Kasumi-1 (cell line): ENCODE measurements at regions not wholly inside any gene's neighbourhood (a gene's known extent, or its start where the extent isn't known, plus 50 kb on each side); places are given as distances from the start of the nearest gene placed in this dataset.
"Not testable (repeated sequence)": the region's sequence is repeated elsewhere in the genome, so short reads cannot be mapped to it uniquely, and the experiment has no call there.

Source experiments
- DNase-seq, 2 experiments: peaks; one replicate each; lab custom pipeline; 2025; lab: John Stamatoyannopoulos, UW

- no peak for DNase-seq
These were observed 550.7 kb downstream of the MN1 start for GRCh38 chr22:27250886-27251285.

- no peak for DNase-seq
These were observed 550.0 kb downstream of the MN1 start for GRCh38 chr22:27251563-27251962.

DNA sequence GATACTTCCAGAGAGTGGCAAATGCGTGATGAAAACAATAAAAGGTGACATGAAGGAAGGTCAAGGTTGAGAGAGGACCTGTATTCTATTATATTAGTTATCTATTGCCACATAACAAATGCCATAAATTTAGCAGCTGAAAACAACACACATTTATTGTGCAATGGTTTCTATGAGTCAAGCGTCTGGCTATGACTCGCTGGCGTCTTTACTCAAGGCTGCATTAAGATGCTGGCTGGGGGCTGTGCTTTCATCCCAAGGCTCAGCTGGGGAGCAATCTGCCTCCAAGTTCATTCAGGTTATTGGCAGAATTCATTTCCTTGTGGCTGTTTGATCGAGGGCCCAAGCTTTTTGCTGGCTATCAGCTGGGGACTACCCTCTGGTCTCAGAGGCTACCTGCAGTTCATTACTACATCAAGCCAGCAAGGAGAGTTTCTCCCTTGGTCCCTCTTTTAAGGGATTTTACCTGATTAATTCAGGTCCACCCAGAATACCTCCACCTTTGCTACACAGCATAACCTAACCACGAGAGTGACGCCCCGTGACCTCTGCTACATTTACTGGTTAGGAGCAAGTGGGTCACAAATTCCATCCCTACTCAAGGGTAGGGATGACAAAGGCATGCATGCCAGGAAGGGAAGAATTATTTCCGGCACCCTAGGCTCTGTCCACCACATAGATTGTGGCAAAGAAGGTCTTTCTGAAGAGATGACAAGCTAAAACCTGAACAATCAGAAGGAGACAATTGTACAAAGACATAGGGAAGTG is 549.1 kb downstream of the MN1 start:
- no peak for DNase-seq

DNA sequence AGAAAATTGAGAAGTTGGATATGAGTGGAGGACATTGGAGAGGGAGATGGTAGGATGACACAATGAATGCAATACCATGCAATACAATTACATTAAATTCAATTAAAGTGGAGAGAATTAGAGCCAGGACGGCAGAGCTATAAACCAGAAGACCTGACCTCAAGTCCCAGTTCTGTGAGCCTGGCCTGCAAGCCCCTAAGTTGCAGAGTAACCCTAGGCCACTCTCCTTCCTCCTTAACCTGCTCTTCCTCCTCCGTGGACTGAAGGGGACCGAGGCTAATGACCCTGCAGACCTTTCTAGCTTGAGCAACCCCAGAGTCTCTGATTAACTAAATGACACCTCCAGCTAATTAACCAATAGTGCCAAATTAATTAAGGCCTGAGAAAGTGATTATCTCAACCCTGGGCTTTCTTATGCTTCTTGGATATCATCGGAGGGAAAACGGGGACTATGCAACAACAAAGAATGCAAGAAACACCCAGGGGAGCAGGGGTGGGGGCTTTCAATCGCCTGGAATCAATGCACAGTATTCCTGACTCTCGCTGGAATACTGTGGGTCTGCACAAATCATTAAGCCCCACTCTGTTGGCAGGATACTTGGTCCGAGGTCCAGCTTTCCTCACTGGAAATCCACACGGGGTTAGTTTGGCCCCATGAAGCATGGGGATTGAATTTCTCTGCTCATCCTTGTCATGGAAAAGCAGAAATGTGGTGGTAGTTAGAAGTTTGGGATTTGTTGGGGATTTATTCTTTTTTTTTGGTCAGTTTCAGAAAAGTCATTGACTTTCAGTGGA is 548.3 kb downstream of the MN1 start:
- no peak for DNase-seq

DNA sequence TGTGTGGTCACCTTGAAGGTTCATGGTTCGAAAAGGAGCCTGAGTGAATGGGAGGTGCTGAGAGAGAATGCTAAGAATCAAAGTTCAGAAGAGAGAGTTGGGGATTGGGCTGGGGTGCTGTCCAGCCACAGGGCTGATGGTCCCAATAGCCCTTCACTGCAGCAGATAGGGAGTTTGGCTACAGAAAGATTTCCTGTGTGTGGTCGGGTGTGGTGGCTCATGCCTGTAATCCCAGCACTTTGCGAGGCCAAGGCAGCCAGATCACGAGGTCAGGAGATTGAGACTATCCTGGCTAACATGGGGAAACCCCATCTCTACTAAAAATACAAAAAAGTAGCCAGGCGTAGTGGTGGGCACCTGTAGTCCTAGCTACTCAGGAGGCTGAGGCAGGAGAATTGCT is 547.5 kb downstream of the MN1 start:
- not testable (repeated sequence) for DNase-seq

DNA sequence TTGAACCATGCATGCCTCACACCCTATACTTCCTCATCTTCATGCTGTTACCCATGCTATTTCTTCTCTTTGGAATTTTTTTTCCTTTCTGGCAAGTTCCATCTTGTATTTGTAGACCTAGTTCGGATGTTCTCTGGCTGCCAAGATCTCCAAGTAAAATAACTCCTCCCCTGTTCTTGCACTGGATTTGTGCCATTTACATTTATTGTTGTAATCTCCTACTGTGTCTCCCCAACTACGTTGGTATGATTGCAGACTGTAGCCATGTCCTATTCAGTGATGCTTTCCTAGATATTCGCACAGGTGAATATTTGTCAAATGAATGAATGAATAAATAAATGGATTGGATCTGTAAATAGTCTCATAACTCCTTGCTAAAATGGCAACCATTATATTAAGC is 546.0 kb downstream of the MN1 start:
- no peak for DNase-seq

GRCh38 chr22:27257987-27258386 is 543.6 kb downstream of the MN1 start:
- DNase-seq, result no peak

DNA sequence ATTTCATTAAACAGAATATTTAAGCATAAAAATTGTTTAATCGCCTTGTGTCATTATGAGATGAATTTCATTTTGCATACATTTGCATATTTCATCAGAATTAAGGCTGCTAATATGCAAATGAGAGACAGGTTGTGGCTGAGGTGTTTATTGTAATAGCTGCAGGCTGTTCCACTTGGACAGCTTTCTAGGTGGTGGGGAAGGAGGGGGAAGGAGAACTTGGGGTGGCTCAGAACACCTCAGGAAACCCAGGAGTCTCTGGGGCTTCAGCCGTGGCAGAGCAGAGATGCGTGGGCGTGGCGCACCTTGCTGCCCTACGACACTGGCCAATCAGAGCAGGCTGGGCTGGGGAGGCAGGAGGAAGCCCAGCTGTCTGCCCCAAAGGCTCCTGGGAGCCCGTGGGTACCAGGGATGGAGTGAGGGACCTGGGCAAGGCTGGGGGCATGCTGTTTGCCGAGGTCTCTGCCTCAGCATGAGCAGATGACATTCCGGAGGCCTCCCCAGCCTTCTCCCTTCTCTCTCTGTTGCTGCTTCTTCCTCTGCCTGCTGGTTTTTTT is 542.9 kb downstream of the MN1 start:
- no peak for DNase-seq

DNA sequence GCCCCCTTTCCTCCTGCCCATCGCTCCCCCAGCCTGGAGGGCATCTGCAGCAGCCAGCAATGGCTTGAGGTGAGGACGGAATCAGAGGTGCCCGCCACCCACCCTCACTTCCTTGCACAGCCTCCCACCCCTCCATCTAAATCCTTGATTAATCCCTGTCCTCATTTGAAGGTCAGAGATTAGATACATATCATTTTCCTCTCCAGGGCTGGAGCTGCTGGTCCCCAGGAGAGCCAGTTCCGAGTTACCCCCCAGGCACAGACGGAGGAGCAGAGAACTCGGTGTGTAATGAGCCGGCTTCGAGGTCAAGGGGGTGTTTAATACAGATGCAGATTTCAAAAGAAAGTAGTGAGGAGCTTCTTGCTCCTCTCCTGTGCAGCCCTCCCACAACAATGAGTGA is 542.1 kb downstream of the MN1 start:
- DNase-seq, result no peak

GRCh38 chr22:27260087-27260698 is 541.4 kb downstream of the MN1 start:
- DNase-seq, result no peak

DNA sequence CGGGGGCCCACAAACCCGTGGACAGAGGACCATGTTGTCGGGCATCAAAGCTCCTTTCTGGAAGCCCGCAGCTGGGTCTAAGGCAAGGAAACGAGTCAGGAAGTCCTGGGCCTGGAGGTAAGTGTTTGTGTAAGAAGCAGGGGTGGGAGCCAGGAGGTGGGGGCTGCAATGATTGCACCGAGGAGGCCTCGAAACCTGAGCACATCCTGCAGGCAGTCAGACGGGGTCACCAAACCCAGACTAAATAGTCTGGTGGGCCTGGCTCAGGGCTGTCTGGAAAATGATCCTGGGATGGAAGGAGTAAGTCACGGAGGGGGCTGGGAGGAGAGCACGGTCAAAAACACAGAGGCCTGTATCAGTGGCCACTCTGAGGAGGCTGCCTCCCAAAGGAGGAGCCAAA is 539.2 kb downstream of the MN1 start:
- DNase-seq, result no peak

DNA sequence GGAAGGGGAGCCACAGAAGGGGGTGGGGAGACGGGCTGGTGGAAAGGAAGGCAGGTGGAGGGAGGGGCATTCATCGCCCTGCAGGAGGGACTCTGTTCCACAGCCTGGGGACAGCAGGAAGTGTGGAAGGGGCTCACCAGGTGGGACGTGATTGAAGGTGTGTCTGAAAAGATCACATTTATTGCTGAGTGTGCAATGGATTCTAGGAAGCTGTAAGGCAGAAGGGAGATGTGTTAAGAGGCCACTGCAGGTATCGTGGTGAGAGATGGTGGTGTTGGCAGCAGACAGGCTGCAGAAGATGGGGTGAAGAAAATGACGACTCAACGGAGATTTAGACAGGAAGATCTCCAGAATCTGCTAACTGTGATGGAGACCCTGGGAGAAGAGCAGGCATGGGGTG is 537.4 kb downstream of the MN1 start:
- DNase-seq, result no peak

- no peak for DNase-seq
These were observed 534.4 kb downstream of the MN1 start for GRCh38 chr22:27267145-27267544.

DNA sequence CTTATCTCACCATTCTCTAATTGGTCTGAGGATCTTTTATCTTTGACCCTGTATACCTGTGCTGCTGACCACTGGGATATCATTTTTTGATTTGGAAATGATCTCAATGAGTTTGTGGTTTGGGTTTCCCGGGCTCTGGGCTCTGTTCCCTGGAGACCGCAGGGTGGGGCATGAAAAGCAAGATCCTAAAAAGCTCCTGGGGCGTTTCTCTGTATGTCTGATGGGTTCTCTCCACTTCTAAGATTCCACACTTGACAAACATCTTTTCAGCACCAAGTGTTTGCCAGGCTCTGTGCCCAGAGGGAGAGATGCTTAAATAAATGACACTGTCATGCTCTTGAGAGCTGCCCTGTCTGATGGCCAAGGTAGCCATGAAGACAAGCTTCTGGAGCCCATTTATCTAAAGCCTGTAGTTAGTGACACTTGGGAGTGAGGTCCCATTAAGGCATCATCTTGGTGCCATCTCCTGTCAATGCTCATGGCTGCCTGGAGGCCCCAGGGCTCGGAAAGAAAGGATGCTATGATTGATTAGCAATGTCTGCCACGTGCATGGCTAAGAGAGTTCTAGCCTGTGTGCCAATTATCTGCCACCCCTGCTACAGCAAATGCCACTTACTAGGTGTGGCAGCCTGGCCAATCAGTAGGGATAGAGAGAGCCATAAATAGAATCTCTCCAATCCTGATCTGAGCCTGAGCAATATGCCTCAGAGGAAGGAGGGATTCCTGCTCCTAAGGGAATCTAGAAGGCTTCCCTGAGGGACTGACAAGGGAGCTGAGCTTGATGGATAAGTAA is 531.6 kb downstream of the MN1 start:
- no peak for DNase-seq

- no peak for DNase-seq
These were observed 530.6 kb downstream of the MN1 start for GRCh38 chr22:27270818-27271510.

GRCh38 chr22:27273436-27273835 is 528.1 kb downstream of the MN1 start:
- DNase-seq, result no peak

DNA sequence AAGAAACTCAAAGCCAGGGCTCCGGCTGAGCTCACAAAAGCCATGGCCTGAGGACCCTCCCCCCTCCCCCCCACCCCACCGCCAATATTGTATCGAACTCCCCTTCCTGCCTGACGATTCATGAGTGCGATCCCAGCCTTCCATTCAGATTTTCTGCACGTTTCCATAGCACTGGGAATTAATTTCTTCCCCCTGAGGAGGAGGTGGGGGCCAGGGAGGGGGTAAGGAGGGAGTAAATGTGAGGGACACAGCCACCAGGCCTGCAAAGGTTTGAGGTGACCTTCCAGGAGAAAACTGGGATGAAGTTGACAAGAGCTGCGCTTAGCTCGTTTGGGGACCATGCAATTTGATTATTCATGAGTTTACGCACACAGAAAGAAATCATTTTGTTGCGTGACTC is 527.7 kb downstream of the MN1 start:
- DNase-seq, result no peak

- DNase-seq, result no peak
These were observed 526.6 kb downstream of the MN1 start for GRCh38 chr22:27274770-27275449.

DNA sequence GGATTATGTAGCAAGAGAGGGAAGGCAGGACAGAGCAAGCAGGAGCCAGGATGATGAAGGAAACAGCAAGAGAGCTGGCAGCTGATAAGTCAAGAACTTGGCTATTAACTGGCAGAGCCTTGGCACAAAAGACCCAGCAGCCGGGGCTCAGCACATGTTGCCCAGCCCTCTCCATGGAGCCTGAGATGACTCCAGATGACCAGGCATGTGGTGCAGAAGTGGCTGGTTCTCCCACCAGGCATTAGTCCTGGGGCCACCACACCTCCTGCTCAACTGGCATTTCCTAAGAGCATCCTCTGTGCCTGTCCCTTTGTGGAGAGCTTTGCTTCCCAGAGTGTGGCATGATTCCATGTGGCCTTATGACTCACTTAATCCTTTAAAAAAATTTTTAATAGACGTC is 522.6 kb downstream of the MN1 start:
- no peak for DNase-seq

- DNase-seq, result no peak
These were observed 518.3 kb downstream of the MN1 start for GRCh38 chr22:27283240-27283639.

GRCh38 chr22:27283714-27284113 is 517.8 kb downstream of the MN1 start:
- no peak for DNase-seq
